HG03442 (cell line): ENCODE measurements at regions not wholly inside any gene's neighbourhood (a gene's known extent, or its start where the extent isn't known, plus 50 kb on each side); places are given as distances from the start of the nearest gene placed in this dataset.
A peak's percentile ranks its signal among the peaks of the same experiment; 100 is the strongest.

Experiments used
- ATAC-seq: cut with Tn5 transposase; IDR thresholded peaks from one replicate; pipeline ENCODE4 v1.9.1; 2021; ENCODE audit warnings: mild to moderate bottlenecking, moderate library complexity; ENCODE audit not compliant: unreplicated experiment

GRCh38 chr11:131044851-131045250 lies 128.6 kb upstream of the SNX19 start:
- no peak for ATAC-seq

- ATAC-seq: no peak
Measured at GRCh38 chr11:131052367-131052766, 136.1 kb upstream of the SNX19 start.

- no peak for ATAC-seq
Measured at GRCh38 chr11:131056036-131056435, 139.8 kb upstream of the SNX19 start.

GRCh38 chr11:131063638-131064037 lies 147.4 kb upstream of the SNX19 start:
- no peak for ATAC-seq

GRCh38 chr11:131064373-131064991 lies 148.2 kb upstream of the SNX19 start:
- ATAC-seq: peak; percentile 71

GRCh38 chr11:131065435-131066413 lies 149.4 kb upstream of the SNX19 start:
- ATAC-seq: no peak

- no peak for ATAC-seq
Measured at GRCh38 chr11:131066551-131066950, 150.3 kb upstream of the SNX19 start.

- ATAC-seq: no peak
Measured at GRCh38 chr11:131070365-131070764, 154.1 kb upstream of the SNX19 start.

GRCh38 chr11:131073167-131073566 lies 156.9 kb upstream of the SNX19 start:
- ATAC-seq: no peak

GRCh38 chr11:131074573-131074972 lies 158.3 kb upstream of the SNX19 start:
- no peak for ATAC-seq

- no peak for ATAC-seq
Measured at GRCh38 chr11:131077340-131077739, 161.1 kb upstream of the SNX19 start.

- no peak for ATAC-seq
Measured at GRCh38 chr11:131079036-131079435, 162.8 kb upstream of the SNX19 start.

- no peak for ATAC-seq
Measured at GRCh38 chr11:131089727-131090245, 173.5 kb upstream of the SNX19 start.

GRCh38 chr11:131092469-131092868 lies 176.2 kb upstream of the SNX19 start:
- no peak for ATAC-seq

GRCh38 chr11:131094827-131095226 lies 178.5 kb upstream of the SNX19 start:
- ATAC-seq: no peak

- no peak for ATAC-seq
Measured at GRCh38 chr11:131095511-131096185, 179.4 kb upstream of the SNX19 start.

- no peak for ATAC-seq
Measured at GRCh38 chr11:131099013-131099412, 182.7 kb upstream of the SNX19 start.

GRCh38 chr11:131099746-131100145 lies 183.5 kb upstream of the SNX19 start:
- ATAC-seq: no peak

GRCh38 chr11:131108760-131109159 lies 192.5 kb upstream of the SNX19 start:
- ATAC-seq: no peak

GRCh38 chr11:131109257-131109656 lies 193.0 kb upstream of the SNX19 start:
- ATAC-seq: no peak

GRCh38 chr11:131109790-131110189 lies 193.5 kb upstream of the SNX19 start:
- no peak for ATAC-seq
